Activated CD4-positive, alpha-beta T cell treated with anti-CD3 and anti-CD28 coated beads for 48 hours (primary cell): ENCODE measurements at regions not wholly inside any gene's neighbourhood (a gene's known extent, or its start where the extent isn't known, plus 50 kb on each side); places are given as distances from the start of the nearest gene placed in this dataset.
"Not testable (repeated sequence)": the region's sequence is repeated elsewhere in the genome, so short reads cannot be mapped to it uniquely, and the experiment has no call there.

Experiments
- DNase-seq: peaks from one replicate; pipeline ENCODE4 v3.0.0-alpha.2; 2020

GRCh38 chr5:163022582-163023128 is 414.7 kb upstream of the CCNG1 start:
- no peak for DNase-seq

- DNase-seq = no peak
These were observed 413.5 kb upstream of the CCNG1 start for GRCh38 chr5:163023846-163024245.

DNA sequence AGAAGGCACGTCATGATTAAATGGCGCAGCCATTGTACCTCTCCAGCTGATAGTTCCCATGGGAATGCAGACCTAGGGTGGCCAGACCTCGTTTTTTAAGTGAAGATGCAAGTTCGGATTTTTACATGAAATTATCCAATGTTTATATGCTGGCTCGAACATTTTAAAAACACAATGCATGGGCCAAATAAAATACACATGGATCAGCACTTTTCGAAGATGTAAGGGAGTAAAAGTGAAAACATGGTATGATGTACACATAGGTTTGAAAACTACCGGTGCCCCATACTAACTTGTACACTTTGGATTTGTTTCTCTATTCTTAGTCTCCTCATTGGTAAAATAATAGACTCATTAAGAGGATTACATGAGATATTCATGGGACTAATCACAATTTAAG is 412.5 kb upstream of the CCNG1 start:
- DNase-seq = no peak

DNA sequence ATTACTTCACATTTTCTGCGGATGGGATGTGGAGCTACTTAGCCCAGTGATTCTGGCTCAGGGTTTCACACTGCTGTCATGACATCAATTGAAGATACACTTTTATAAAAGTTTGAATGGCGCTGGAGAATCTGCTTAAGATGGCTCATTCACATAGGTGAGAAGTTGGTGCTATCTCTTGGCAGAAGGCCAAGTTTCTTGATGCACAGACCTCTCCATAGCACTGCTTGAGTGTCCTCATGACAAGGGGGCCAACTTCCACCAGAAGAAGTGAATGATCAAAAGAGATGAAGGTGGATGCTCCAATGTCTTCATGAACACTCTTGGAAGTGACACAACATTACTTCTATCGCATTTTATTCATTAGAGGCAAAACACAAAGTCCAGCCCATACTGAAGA is 403.7 kb upstream of the CCNG1 start:
- no peak for DNase-seq

DNA sequence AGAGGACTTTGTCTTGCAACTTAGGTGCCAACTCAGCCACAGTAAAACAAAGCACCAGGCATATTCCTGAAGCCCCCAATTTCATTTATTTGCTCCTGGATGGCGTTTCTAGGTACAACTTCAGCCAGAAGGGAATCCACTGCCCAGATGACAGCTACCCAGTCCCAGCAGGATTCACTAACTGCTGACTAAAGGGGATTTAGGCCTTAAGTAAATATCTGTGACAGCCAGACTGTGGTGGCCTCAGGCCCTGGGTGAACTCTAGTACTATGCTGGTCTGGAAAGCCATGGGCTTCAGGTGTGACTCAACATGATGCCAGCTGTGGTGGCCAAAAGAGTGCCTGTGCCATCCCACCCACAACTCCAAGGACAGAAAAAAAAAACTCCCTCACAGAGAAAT is 396.1 kb upstream of the CCNG1 start:
- no peak for DNase-seq

DNA sequence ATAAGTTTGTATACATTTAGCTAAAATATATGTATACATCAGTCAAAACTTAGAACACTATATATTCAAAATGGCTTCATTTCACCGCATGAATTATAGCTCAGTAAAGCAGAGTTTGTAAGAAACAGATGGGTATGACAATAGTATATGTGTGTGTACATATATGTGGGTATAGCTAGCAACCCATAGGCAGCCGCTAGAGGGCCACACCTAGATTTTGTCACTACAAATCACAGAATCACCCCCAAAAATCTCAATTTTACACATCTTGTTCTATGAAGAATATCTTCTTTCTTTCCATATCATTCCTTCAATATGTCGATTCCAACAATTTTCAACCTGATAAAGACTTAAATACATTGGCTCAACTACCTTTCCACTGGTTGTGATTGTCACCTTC is 357.8 kb upstream of the CCNG1 start:
- DNase-seq = no peak

- DNase-seq = no peak
These were observed 348.2 kb upstream of the CCNG1 start for GRCh38 chr5:163089230-163089629.

- DNase-seq = no peak
These were observed 347.5 kb upstream of the CCNG1 start for GRCh38 chr5:163089926-163090325.

DNA sequence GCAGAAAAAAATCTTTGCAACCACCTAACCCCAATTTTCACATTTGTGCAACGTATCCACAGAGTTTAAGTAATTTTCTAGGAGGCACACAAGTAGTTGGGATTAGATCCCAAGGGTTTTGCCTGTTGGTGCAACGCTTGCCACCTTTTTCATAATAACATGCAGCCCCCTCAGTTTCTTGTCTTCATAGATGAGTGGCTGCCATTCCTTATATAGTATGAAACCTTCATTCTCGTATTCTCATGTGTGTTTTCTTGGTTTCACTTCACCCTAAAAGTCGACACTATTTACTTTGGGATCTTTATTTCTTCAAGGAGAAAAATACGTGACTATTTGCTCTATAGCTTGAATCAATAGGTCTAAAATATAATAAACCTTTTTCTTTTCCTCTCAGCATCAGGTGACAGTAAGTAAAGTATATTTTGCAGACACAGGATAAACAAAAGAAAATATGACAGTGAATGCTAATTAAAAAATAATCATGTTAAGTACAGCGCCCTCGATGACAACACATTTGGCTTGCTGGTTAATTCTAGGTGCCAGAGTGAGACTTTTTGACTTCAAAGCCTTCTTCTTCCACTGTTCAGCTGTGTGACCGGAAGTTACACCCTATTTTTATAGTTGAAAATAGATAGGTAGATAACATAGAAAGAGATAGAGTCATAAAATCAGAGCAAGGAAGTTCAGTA is 342.8 kb upstream of the CCNG1 start:
- DNase-seq = no peak

GRCh38 chr5:163104464-163104863 is 332.9 kb upstream of the CCNG1 start:
- no peak for DNase-seq

- DNase-seq = no peak
These were observed 331.9 kb upstream of the CCNG1 start for GRCh38 chr5:163105456-163105855.

DNA sequence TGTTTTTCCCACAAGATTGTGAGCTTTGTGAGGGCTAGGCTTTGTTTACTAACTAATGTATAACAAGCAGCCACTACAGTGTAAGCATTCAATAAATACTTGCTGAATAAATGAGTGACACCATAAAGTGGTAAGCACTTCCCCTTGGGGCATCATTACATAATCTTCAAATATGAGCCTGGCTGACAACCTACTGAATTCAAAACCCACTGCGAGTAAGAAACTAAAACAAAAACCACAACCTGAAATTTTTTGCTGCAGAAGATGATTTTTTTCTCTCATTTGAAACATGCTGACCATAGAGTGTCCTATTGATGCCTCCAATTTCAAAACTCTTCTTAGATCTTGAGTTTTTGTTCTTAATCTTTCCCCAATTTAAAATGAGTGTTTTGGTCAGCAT is 331.3 kb upstream of the CCNG1 start:
- DNase-seq = no peak

DNA sequence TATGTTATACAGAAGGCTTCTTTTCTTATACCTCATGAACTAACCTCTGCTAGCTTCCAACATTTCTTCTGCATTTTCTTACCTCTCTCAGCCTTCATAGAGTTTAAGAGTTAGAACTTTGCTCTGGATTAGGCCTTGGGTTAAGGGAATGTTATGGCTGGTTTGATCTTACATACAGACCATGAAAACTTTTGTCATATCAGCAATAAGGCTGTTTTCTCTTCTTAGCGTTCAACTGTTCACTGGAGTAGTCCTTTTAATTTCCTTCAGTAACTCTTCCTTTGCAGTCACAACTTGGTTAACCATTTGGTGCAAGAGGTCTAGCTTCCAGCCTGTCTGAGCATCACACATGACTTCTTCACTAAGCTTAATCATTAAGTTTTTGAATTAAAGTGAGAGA is 329.0 kb upstream of the CCNG1 start:
- DNase-seq = no peak

GRCh38 chr5:163115011-163115410 is 322.4 kb upstream of the CCNG1 start:
- no peak for DNase-seq

DNA sequence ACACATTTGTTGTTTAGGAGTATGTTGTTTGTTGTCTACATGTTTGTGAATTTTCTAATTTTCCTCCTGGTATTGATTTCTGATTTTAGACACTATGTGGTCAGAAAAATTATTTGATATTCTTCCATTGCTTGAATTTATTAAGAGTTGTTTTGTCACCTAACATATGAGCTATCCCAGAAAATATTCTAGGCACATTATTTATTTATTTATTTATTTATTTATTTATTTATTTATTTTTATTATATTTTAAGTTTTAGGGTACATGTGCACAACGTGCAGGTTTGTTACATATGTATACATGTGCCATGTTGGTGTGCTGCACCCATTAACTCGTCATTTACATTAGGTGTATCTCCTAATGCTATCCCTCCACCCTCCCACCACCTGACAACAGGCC is 320.8 kb upstream of the CCNG1 start:
- not testable (repeated sequence) for DNase-seq

- DNase-seq = no peak
These were observed 303.3 kb upstream of the CCNG1 start for GRCh38 chr5:163134061-163134460.

DNA sequence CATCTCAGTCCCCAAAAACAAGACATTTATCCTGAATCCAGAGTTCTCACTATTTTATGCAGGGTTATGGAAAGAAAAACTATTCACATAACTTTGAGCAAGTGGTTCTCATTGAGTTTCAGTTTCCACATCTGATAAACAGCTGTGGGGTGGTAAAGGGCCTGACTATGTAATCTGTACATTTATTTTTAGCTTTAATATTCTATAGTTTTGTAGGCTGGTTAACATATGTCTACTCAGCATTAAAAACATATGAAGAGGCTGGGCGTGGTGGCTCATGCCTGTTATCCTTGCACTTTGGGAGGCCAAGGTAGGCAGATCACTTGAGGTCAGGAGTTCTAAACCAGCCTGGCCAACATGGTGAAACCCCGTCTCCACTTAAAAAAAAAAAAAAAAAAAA is 301.5 kb upstream of the CCNG1 start:
- DNase-seq = no peak

GRCh38 chr5:163161512-163161911 is 275.9 kb upstream of the CCNG1 start:
- no peak for DNase-seq

GRCh38 chr5:163162645-163163044 is 274.8 kb upstream of the CCNG1 start:
- no peak for DNase-seq

- no peak for DNase-seq
These were observed 273.5 kb upstream of the CCNG1 start for GRCh38 chr5:163163858-163164257.

- DNase-seq = no peak
These were observed 272.1 kb upstream of the CCNG1 start for GRCh38 chr5:163165277-163165676.

DNA sequence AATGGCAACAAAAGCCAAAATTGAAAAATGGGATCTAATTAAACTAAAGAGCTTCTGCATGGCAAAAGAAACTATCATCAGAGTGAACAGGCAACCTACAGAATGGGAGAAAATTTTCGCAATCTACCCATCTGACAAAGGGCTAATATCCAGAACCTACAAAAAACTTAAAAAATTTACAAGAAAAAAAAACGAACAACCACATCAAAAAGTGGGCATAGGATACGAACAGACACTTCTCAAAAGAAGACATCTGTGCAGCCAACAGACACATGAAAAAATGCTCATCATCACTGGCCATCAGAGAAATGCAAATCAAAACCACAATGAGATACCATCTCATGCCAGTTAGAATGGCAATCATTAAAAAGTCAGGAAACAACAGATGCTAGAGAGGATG is 267.2 kb upstream of the CCNG1 start:
- DNase-seq = not testable (repeated sequence)

GRCh38 chr5:163172540-163173338 is 264.7 kb upstream of the CCNG1 start:
- DNase-seq = no peak

GRCh38 chr5:163177971-163178370 is 259.4 kb upstream of the CCNG1 start:
- DNase-seq = no peak
